Astrocyte (in vitro differentiated cells and primary cell): ENCODE measurements at regions not wholly inside any gene's neighbourhood (a gene's known extent, or its start where the extent isn't known, plus 50 kb on each side); places are given as distances from the start of the nearest gene placed in this dataset.
"Not testable (repeated sequence)": the region's sequence is repeated elsewhere in the genome, so short reads cannot be mapped to it uniquely, and the experiment has no call there.

Experiments
- DNase-seq: peaks from one replicate; pipeline ENCODE4 v3.0.0-alpha.2; 2010; ENCODE audit warnings: low read depth
- FAIRE-seq: peaks from 2 replicates; lab custom pipeline; 2011; peaks lifted over from hg19 to GRCh38; lab: Jason Lieb, UNC
- H2AFZ ChIP-seq: 2 replicates; pipeline ENCODE4 v1.6.0; 2012; ENCODE audit warnings: low read depth, low read length, inconsistent platforms
- H3K27ac ChIP-seq: 2 replicates; pipeline ENCODE4 v1.5.1; 2011; ENCODE audit warnings: low read depth, low read length, inconsistent platforms
- H3K27me3 ChIP-seq: 2 replicates; pipeline ENCODE4 v1.6.0; 2011; ENCODE audit warnings: low read length, inconsistent platforms; ENCODE audit not compliant: insufficient read depth
- H3K36me3 ChIP-seq: 2 replicates; pipeline ENCODE4 v1.5.1; 2011; ENCODE audit warnings: low read length, inconsistent platforms; ENCODE audit not compliant: insufficient read depth
- H3K4me1 ChIP-seq: 2 replicates; pipeline ENCODE4 v1.5.1; 2011; ENCODE audit warnings: low read length, inconsistent platforms; ENCODE audit not compliant: insufficient read depth
- H3K4me2 ChIP-seq: 2 replicates; pipeline ENCODE4 v1.6.0; 2012; ENCODE audit warnings: low read length, inconsistent platforms
- H3K4me3 ChIP-seq: 2 replicates; pipeline ENCODE4 v1.5.1; 2011; ENCODE audit warnings: low read depth, mild to moderate bottlenecking, low read length, inconsistent platforms; ENCODE audit not compliant: insufficient read depth
- H3K79me2 ChIP-seq: 2 replicates; pipeline ENCODE4 v1.6.0; 2012; ENCODE audit warnings: mild to moderate bottlenecking, low read length, inconsistent platforms; ENCODE audit not compliant: insufficient read depth
- H3K9ac ChIP-seq: 2 replicates; pipeline ENCODE4 v1.6.0; 2012; ENCODE audit warnings: mild to moderate bottlenecking, low read length, inconsistent platforms
- H3K9me3 ChIP-seq: 2 replicates; pipeline ENCODE4 v1.5.1; 2012; ENCODE audit warnings: low read depth, mild to moderate bottlenecking, low read length, inconsistent platforms; ENCODE audit not compliant: insufficient read depth
- H4K20me1 ChIP-seq: 2 replicates; pipeline ENCODE4 v1.6.0; 2012; ENCODE audit warnings: low read length, inconsistent platforms; ENCODE audit not compliant: insufficient read depth
- H3K27ac Mint-ChIP-seq: one replicate; pipeline ENCODE4 v1.8.0; 2021; ENCODE audit warnings: mild to moderate bottlenecking, mixed read lengths; ENCODE audit not compliant: unreplicated experiment
- H3K27me3 Mint-ChIP-seq: one replicate; pipeline ENCODE4 v1.8.0; 2021; ENCODE audit warnings: low read depth, mixed read lengths; ENCODE audit not compliant: unreplicated experiment
- H3K36me3 Mint-ChIP-seq: one replicate; pipeline ENCODE4 v1.8.0; 2021; ENCODE audit warnings: low read depth, mixed read lengths; ENCODE audit not compliant: unreplicated experiment
- H3K4me1 Mint-ChIP-seq: one replicate; pipeline ENCODE4 v1.8.0; 2021; ENCODE audit warnings: low read depth, mixed read lengths; ENCODE audit not compliant: unreplicated experiment
- H3K4me3 Mint-ChIP-seq: one replicate; pipeline ENCODE4 v1.8.0; 2021; ENCODE audit warnings: mild to moderate bottlenecking, moderate library complexity, mixed read lengths; ENCODE audit not compliant: unreplicated experiment
- H3K9me3 Mint-ChIP-seq: one replicate; pipeline ENCODE4 v1.8.0; 2021; ENCODE audit warnings: mild to moderate bottlenecking, mixed read lengths; ENCODE audit not compliant: unreplicated experiment
- CTCF ChIP-seq: IDR thresholded peaks from 2 replicates; pipeline ENCODE4 v1.5.1; 2011; ENCODE audit warnings: low read depth, mild to moderate bottlenecking, inconsistent platforms, low read length, moderate library complexity; ENCODE audit not compliant: insufficient read depth
- EZH2 ChIP-seq: IDR thresholded peaks from 2 replicates; pipeline ENCODE4 v1.6.1; 2012; ENCODE audit warnings: mild to moderate bottlenecking, low read length, inconsistent platforms; ENCODE audit not compliant: insufficient read depth

GRCh38 chr1:195723796-195724194 lies 884.4 kb downstream of the KCNT2 start:
- FAIRE-seq: no peak
- DNase-seq: no peak
- TF ChIP-seq EZH2 (no peak), CTCF (no peak)

GRCh38 chr1:195722852-195723795 lies 885.1 kb downstream of the KCNT2 start:
- H3K9me3 ChIP-seq, H2AFZ ChIP-seq, H3K4me1 ChIP-seq, H3K27ac ChIP-seq, H3K9ac ChIP-seq, H3K27ac Mint-ChIP-seq, H3K27me3 Mint-ChIP-seq, H3K79me2 ChIP-seq, H3K4me1 Mint-ChIP-seq, H3K27me3 ChIP-seq, H3K36me3 ChIP-seq, H3K36me3 Mint-ChIP-seq, DNase-seq, FAIRE-seq, H3K4me2 ChIP-seq, H3K4me3 ChIP-seq, H3K4me3 Mint-ChIP-seq, H3K9me3 Mint-ChIP-seq, H4K20me1 ChIP-seq: not testable (repeated sequence)

More at GRCh38 chr1:195723796-195724194, 884.4 kb downstream of the KCNT2 start:
- Histone ChIP-seq H3K9me3 (no peaks in the 10 kb centered on the region), H3K4me2 (no peak overlapping the region), H3K4me3 (no peak overlapping the region), H3K36me3 (no peaks in the 10 kb centered on the region), H2AFZ (no peak overlapping the region), H3K27ac (no peak overlapping the region), H3K9ac (no peak overlapping the region), H3K4me1 (no peaks in the 10 kb centered on the region), H3K27me3 (no peaks in the 10 kb centered on the region), H4K20me1 (no peaks in the 10 kb centered on the region), H3K79me2 (no peaks in the 10 kb centered on the region)
- Mint-ChIP-seq H3K4me3 (no peak overlapping the region), H3K36me3 (peaks cover 2% of the 10 kb centered on the region), H3K27ac (no peak overlapping the region), H3K4me1 (no peaks in the 10 kb centered on the region), H3K27me3 (peaks cover 3% of the 10 kb centered on the region), H3K9me3 (no peaks in the 10 kb centered on the region)

GRCh38 chr1:195722146-195722545 lies 886.1 kb downstream of the KCNT2 start:
- H2AFZ ChIP-seq, H3K4me2 ChIP-seq, H3K4me3 Mint-ChIP-seq, H3K27me3 ChIP-seq, H3K36me3 ChIP-seq, H3K27ac Mint-ChIP-seq, H3K9me3 ChIP-seq, H3K27me3 Mint-ChIP-seq, H3K36me3 Mint-ChIP-seq, H3K9ac ChIP-seq, DNase-seq, FAIRE-seq, H3K27ac ChIP-seq, H3K4me3 ChIP-seq, H3K4me1 Mint-ChIP-seq, H3K4me1 ChIP-seq, H3K79me2 ChIP-seq, H3K9me3 Mint-ChIP-seq, H4K20me1 ChIP-seq: not testable (repeated sequence)
